ENCODE measurements at regions not wholly inside any gene's neighbourhood (a gene's known extent, or its start where the extent isn't known, plus 50 kb on each side); places are given as distances from the start of the nearest gene placed in this dataset.

GRCh38 chr11:86171627-86172026 lies 72.9 kb upstream of the EED start:
- TF ChIP-seq CTCF (IDR thresholded peaks at IDR 0.05) (no peak), ZFX (IDR thresholded peaks at IDR 0.05; ENCODE audit: borderline replicate concordance) (no peak)

All from 22Rv1 (cell line).